Glomerular visceral epithelial cell (primary cell): ENCODE measurements at regions not wholly inside any gene's neighbourhood (a gene's known extent, or its start where the extent isn't known, plus 50 kb on each side); places are given as distances from the start of the nearest gene placed in this dataset.
A peak's percentile ranks its signal among the peaks of the same experiment; 100 is the strongest.

ENCODE experiments used
- DNase-seq: peaks from one replicate; pipeline ENCODE4 v3.0.0-alpha.2; 2016; ENCODE audit errors: extremely low spot score

DNA sequence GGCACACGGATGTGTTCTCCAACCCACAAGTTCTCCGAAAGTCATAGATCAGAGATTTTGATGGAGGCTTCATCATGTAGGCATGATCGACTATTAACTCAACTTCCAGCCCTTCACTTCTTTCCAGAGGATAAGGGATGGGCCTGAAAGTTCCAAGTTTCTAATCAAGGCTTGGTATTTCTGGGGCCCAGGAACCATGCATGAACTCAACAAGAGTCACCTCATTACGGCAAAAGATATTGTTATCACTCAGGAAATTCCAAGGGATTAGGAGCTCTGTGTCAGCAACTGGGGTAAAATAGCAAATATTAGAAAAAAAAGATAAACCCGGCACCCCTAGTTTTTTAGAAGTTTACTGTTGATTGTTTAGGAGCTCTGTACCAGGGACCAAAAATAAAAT is 240.1 kb upstream of the PPP1R2C start:
- DNase-seq = no peak

DNA sequence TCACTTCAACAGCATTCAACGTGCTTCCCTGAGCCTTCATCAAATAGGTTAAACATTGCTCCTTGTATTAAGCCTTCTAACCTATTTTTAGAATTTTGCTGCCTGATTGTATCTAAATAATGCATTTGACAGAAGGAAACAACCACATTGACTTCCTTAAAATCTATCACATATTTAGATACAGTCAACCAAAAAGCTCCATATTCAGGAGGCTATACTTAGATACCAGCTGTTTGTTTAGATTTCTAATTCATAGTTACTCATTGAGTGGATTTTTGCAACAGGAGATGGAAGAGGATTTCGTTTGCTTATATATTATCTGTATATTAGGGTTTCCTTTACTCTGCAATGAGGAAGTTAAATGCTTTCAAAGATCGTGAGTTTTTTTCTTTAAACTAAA is 241.1 kb upstream of the PPP1R2C start:
- DNase-seq = no peak

DNA sequence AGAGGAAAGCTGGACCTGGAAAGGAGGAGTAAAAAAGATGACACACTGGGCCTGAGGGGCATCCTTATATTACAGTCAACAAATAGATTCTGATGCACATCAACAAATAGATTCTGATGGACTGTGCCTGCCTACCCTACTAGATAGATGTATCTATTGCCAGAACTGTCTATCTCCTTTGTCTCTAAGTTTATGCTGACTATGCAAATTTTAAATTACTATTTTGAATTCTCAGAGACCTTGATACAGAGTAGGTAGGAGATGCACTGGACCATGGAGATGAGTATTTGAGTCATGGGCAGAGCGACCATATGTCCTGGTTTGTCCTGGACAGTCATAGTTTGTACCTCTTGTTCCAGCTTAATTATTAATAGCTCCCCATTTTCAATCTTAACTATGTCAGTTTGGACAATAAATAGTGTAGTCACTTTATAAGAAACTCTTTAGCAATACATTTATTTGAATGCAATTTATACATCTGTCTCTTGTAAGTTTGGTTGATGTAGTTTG is 247.9 kb upstream of the PPP1R2C start:
- peak; percentile 3 for DNase-seq

DNA sequence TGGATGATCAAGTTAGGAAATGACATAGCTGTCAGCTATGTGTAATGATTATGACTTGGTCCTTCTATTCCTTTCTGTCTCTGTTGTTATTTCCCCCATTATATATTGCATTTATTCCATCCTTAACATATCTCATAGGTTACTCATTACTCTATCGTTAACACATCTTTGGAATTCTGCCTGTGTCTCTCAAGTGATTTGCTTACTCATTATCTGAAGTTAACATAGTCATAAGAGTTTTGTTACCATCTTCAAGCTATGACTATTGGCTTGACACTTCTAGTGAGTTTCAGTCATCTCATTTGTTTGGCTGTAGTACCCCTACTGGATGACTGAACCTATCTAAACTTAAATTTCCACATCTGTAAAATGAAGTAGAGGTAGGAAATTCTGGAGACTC is 286.1 kb upstream of the PPP1R2C start:
- DNase-seq = peak; percentile 0

GRCh38 chrX:43065978-43066377 is 288.0 kb upstream of the PPP1R2C start:
- no peak for DNase-seq

GRCh38 chrX:43068639-43069038 is 290.7 kb upstream of the PPP1R2C start:
- no peak for DNase-seq

- DNase-seq = no peak
Measured at GRCh38 chrX:43083016-43083415, 305.1 kb upstream of the PPP1R2C start.

DNA sequence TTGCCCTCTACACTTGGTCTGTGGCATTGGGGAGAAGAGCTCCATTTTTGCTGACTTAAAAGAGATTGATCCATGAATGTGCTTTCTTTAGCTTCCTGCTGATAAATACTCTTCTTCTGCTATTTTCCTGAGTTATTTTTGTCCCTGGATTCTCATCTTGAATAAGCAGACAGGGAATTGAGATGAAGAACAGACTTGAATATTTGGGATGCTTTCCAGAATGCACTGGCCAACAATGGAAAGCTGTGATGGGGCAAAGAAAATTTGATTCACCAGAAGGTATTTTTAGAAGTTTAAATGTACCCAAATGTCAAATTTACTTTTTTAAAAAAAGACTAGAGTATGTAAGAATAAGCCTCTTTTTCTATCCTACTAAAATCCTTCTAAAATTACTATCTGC is 309.9 kb upstream of the PPP1R2C start:
- no peak for DNase-seq

GRCh38 chrX:43096830-43097229 is 318.9 kb upstream of the PPP1R2C start:
- DNase-seq = no peak

DNA sequence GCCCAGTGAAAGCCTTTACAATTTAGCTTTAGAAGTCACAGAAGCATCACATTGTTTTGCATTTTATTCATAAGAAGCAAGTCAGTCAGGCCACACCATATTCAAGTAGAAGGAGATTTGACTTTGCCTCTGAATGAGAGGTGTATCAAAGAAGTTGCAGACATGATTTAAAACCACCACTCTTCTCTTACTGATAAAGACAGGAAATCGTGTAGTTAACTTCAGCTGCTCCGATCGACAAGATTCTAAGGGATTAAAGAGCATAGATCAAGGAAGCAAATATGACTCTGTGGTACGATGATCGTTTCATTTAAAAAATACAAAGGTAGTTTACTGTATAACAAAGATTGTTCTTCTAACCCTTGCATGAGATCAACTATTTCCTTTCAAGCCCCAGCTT is 328.0 kb upstream of the PPP1R2C start:
- no peak for DNase-seq

GRCh38 chrX:43108828-43109227 is 330.9 kb upstream of the PPP1R2C start:
- DNase-seq = no peak

- no peak for DNase-seq
Measured at GRCh38 chrX:43121637-43122036, 343.7 kb upstream of the PPP1R2C start.

- DNase-seq = no peak
Measured at GRCh38 chrX:43139645-43140044, 361.7 kb upstream of the PPP1R2C start.

DNA sequence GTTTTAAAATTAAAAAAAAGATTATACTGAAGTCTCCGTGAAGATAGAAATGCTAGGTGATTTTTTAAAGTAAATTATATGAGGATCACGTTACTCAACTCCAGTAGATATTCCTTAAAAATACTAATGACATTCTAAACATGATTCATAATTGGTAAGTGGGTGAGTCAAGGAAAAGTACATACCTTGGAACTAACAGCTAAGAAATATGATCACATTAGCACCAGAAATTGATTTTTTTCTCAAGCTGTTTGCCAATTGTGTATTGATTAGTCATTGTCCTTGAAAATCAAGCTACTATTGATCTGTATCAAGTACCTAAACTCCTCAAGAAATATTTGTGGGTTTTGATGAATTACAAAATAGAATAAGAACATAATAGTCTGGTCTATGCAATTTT is 362.6 kb upstream of the PPP1R2C start:
- DNase-seq = no peak

DNA sequence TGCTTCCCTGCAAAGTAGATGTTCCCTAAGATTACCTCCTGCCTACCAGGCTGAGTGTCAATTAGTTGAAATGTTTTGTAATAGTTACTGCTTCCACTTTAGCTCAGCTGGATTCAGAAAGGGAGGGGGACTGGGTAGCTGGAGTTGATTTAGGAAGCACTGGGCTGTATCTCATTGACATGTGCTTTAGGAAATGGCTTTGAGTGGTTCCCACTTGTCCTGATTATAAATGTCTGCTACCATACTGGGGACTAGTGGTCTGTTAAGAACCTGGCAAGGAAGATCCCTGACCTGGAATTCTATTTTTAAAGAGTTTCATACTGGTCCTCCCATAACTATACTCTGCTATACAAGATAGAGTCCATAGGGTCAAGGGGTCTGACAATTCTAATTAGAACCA is 363.9 kb upstream of the PPP1R2C start:
- no peak for DNase-seq

GRCh38 chrX:43148305-43148704 is 370.3 kb upstream of the PPP1R2C start:
- DNase-seq = no peak

DNA sequence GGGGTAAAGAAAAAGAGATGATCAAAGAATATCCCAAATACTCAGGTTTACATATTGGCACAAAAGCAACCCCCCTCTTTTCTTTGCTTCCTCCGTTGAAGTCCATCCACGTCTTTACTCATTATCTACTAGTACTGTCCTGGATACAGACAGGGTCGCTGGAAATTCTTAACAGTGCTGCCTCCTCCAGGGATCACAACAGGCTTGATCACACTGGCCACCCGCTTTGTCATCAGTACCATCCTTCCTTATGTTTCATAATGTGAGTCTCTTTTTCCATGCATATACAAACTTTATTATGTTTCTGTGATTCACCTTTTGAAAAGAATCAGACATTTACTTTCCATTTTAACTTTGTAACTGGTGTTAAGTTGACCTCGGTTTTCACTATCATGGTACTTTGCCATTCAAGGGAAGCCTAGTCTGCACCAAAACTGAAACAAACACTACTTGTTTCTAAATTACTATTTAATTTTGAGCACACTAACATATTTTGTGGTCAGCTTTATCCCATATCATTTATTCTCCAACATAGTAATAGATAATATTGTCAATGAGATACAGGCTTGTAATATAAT is 387.5 kb upstream of the PPP1R2C start:
- DNase-seq = no peak

- no peak for DNase-seq
Measured at GRCh38 chrX:43166874-43167273, 388.9 kb upstream of the PPP1R2C start.

- DNase-seq = no peak
Measured at GRCh38 chrX:43175434-43175833, 397.5 kb upstream of the PPP1R2C start.

- DNase-seq = no peak
Measured at GRCh38 chrX:43176686-43177085, 398.7 kb upstream of the PPP1R2C start.

DNA sequence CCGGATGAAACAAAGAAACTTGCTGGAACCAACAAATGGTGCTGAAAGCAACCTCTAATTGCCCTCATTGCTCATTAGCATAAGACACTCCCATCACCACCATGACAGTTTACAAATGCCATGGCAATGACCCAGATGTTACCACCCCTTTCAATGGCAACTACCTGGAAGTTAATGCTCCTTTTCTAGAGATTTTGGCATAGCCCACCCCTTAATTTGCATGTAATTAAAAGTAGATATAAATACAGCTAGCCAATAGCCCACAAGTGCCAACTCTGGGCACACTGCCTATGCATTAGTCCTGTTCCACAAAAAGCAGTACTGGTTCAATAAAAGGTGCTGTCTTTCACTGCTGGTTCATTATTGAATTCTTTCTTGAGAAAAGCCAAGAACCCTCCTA is 410.3 kb upstream of the PPP1R2C start:
- DNase-seq = no peak

GRCh38 chrX:43211570-43211969 is 433.6 kb upstream of the PPP1R2C start:
- DNase-seq = no peak

DNA sequence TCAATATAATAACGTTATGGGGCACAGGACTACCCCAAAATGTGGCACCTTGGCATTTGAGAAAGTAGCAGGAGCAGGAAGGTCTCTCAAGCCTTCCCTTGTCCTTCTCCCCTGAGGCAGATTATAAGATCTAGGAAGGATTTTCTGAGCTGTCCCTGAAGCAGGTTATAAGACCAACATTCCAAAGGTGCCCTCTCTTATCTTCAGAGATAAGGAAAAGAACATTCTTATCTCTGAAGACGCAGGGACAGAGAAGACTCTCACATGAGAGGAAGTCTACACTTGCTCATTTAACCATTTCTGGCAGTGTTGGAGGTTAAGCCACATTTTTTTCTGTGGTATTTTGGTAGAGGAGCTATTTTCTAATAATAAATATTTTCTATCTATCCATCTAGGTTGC is 437.9 kb upstream of the MAOA start:
- DNase-seq = no peak

DNA sequence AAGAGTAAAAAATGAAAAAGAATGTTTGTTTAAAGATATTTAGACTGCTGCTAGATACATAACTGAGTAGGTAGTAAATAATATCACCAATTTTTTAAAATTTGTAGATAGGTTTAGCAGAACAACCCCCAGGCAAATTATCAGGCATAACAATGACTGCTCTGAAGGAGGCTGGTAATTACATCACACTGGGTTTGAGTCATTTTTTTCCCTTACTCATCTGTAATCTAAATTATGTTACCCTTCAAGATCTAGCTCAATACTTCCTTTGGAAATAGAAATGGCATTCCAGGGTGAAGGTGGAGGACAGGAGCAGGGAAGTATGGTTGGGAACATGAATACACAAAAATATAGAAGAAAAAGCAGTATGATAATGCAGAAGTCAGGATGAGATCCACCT is 431.6 kb upstream of the MAOA start:
- DNase-seq = peak; percentile 1
